ENCODE measurements at regions not wholly inside any gene's neighbourhood (a gene's known extent, or its start where the extent isn't known, plus 50 kb on each side); places are given as distances from the start of the nearest gene placed in this dataset.
A peak's percentile ranks its signal among the peaks of the same experiment; 100 is the strongest.

- DNase-seq (ENCODE audit: low read depth): no peak
Observed at GRCh38 chr4:130178106-130178505, 1082.2 kb downstream of the C4orf33 start.

GRCh38 chr4:130183096-130183495, 1087.1 kb downstream of the C4orf33 start:
- DNase-seq (ENCODE audit: low read depth): peak; percentile 60

GRCh38 chr4:130183766-130184165, 1087.8 kb downstream of the C4orf33 start:
- DNase-seq (ENCODE audit: low read depth): no peak

GRCh38 chr4:130185123-130185522, 1089.2 kb downstream of the C4orf33 start:
- DNase-seq (ENCODE audit: low read depth): no peak

GRCh38 chr4:130186931-130187330, 1091.0 kb downstream of the C4orf33 start:
- DNase-seq (ENCODE audit: low read depth): no peak

- DNase-seq (ENCODE audit: low read depth): no peak
Observed at GRCh38 chr4:130187587-130187986, 1091.6 kb downstream of the C4orf33 start.

- DNase-seq (ENCODE audit: low read depth): no peak
Observed at GRCh38 chr4:130192787-130193186, 1096.8 kb downstream of the C4orf33 start.

- no peak for DNase-seq (ENCODE audit: low read depth)
Observed at GRCh38 chr4:130197946-130198345, 1102.0 kb downstream of the C4orf33 start.

GRCh38 chr4:130203571-130203970, 1107.6 kb downstream of the C4orf33 start:
- no peak for DNase-seq (ENCODE audit: low read depth)

GRCh38 chr4:130210864-130211263, 1114.9 kb downstream of the C4orf33 start:
- DNase-seq (ENCODE audit: low read depth): peak; percentile 89

- peak; percentile 8 for DNase-seq (ENCODE audit: low read depth)
Observed at GRCh38 chr4:130214268-130214667, 1118.3 kb downstream of the C4orf33 start.

GRCh38 chr4:130233377-130234047, 1137.6 kb downstream of the C4orf33 start:
- DNase-seq (ENCODE audit: low read depth): peak; percentile 66

- DNase-seq (ENCODE audit: low read depth): no peak
Observed at GRCh38 chr4:130238121-130238520, 1142.2 kb downstream of the C4orf33 start.

- no peak for DNase-seq (ENCODE audit: low read depth)
Observed at GRCh38 chr4:130249002-130249401, 1153.0 kb downstream of the C4orf33 start.

- peak; percentile 95 for DNase-seq (ENCODE audit: low read depth)
Observed at GRCh38 chr4:130257271-130257670, 1161.3 kb downstream of the C4orf33 start.

GRCh38 chr4:130266814-130267213, 1170.9 kb downstream of the C4orf33 start:
- DNase-seq (ENCODE audit: low read depth): no peak

GRCh38 chr4:130288576-130288975, 1192.6 kb downstream of the C4orf33 start:
- no peak for DNase-seq (ENCODE audit: low read depth)

- DNase-seq (ENCODE audit: low read depth): no peak
Observed at GRCh38 chr4:130293692-130294091, 1197.7 kb downstream of the C4orf33 start.

- no peak for DNase-seq (ENCODE audit: low read depth)
Observed at GRCh38 chr4:130296448-130296847, 1200.5 kb downstream of the C4orf33 start.

- peak; percentile 8 for DNase-seq (ENCODE audit: low read depth)
Observed at GRCh38 chr4:130306566-130306965, 1210.6 kb downstream of the C4orf33 start.

- no peak for DNase-seq (ENCODE audit: low read depth)
Observed at GRCh38 chr4:130309221-130309620, 1213.3 kb downstream of the C4orf33 start.

- DNase-seq (ENCODE audit: low read depth): no peak
Observed at GRCh38 chr4:130322439-130322838, 1226.5 kb downstream of the C4orf33 start.

- peak; percentile 49 for DNase-seq (ENCODE audit: low read depth)
Observed at GRCh38 chr4:130329036-130329435, 1233.1 kb downstream of the C4orf33 start.

- DNase-seq (ENCODE audit: low read depth): no peak
Observed at GRCh38 chr4:130333241-130333759, 1237.3 kb downstream of the C4orf33 start.

All from ELR (cell line).